ENCODE measurements at regions not wholly inside any gene's neighbourhood (a gene's known extent, or its start where the extent isn't known, plus 50 kb on each side); places are given as distances from the start of the nearest gene placed in this dataset.

DNA sequence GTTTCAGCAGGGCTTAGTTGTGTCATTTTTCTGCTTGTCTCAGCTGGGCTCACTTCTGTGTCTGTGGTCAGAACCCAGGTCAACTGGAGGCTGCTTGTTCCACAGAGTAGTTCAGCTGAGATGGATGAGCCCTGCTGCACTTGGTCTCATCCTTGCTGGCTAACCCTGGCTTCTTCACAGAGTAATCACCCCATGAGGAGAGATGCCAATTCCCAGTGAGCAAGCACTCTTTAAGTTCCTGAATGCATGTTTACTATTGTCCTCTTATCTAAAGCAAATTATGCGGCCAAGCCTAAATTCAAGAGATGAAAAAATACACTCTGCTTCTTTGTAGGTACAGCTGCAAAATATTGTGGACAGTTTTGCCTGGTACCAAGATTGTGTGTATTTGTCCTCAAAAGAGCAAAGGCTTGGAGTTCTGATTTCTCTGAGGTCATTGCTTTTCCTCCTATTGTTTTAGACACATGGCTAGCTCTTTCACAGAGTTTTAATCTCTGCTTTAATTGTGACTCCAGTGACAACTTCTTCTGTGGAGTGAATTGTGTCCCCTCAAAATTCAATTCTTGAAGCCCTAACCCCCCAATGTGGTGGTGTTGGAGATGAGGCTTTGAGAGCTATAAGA lies 236.6 kb upstream of the ANKRD50 start (continued):
- TF ChIP-seq, protein P1, sequence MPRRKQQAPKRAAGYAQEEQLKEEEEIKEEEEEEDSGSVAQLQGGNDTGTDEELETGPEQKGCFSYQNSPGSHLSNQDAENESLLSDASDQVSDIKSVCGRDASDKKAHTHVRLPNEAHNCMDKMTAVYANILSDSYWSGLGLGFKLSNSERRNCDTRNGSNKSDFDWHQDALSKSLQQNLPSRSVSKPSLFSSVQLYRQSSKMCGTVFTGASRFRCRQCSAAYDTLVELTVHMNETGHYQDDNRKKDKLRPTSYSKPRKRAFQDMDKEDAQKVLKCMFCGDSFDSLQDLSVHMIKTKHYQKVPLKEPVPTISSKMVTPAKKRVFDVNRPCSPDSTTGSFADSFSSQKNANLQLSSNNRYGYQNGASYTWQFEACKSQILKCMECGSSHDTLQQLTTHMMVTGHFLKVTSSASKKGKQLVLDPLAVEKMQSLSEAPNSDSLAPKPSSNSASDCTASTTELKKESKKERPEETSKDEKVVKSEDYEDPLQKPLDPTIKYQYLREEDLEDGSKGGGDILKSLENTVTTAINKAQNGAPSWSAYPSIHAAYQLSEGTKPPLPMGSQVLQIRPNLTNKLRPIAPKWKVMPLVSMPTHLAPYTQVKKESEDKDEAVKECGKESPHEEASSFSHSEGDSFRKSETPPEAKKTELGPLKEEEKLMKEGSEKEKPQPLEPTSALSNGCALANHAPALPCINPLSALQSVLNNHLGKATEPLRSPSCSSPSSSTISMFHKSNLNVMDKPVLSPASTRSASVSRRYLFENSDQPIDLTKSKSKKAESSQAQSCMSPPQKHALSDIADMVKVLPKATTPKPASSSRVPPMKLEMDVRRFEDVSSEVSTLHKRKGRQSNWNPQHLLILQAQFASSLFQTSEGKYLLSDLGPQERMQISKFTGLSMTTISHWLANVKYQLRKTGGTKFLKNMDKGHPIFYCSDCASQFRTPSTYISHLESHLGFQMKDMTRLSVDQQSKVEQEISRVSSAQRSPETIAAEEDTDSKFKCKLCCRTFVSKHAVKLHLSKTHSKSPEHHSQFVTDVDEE (CRISPR knock-in tag; IDR thresholded peaks at IDR 0.05) = no peak
- TF ChIP-seq CSDC2 (CRISPR knock-in tag; IDR thresholded peaks at IDR 0.05) (no peak), RARB (CRISPR knock-in tag; IDR thresholded peaks at IDR 0.05) (no peak), BACH2 (CRISPR knock-in tag; IDR thresholded peaks at IDR 0.05; ENCODE audit: borderline replicate concordance) (no peak), GLIS3 (CRISPR knock-in tag; IDR thresholded peaks at IDR 0.05) (no peak), ZNF70 (CRISPR knock-in tag; IDR thresholded peaks at IDR 0.05) (no peak), ZNF8 (CRISPR knock-in tag; IDR thresholded peaks at IDR 0.05) (no peak)
- TF ChIP-seq, protein P2, sequence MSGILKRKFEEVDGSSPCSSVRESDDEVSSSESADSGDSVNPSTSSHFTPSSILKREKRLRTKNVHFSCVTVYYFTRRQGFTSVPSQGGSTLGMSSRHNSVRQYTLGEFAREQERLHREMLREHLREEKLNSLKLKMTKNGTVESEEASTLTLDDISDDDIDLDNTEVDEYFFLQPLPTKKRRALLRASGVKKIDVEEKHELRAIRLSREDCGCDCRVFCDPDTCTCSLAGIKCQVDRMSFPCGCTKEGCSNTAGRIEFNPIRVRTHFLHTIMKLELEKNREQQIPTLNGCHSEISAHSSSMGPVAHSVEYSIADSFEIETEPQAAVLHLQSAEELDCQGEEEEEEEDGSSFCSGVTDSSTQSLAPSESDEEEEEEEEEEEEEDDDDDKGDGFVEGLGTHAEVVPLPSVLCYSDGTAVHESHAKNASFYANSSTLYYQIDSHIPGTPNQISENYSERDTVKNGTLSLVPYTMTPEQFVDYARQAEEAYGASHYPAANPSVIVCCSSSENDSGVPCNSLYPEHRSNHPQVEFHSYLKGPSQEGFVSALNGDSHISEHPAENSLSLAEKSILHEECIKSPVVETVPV (CRISPR knock-in tag; IDR thresholded peaks at IDR 0.05) = no peak

DNA sequence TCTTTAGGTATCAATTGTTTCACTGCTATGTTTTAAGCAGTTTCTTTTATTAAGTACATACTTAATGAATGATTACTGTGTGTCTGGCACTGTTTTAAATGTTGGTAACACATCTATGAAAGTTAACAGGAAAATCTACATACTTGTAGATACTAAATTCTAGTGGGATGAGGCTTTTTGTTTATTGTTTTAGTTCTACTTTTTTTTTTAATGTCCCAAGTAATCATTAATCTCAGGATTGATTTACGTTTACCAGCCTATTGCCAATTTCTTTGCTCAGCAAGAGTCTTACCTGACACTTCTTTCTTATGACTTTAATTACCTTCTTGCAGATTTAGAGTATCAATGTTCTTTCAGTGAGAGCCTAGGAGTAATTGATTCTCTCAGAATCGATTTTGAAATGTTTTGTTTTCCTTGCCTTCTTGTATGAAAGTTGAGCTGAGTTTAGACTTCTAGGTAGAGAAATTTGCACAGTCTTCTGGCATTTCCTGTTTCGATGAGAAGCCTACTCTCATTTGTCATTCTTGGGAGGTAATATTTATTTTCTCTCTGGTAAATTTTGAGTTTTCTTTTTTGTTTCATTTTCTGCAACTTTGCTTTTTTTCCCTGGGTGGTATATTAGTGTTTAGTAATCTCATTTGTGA lies 235.2 kb upstream of the ANKRD50 start:
- no peak for TF ChIP-seq ZNF70 (CRISPR knock-in tag; IDR thresholded peaks at IDR 0.05)
- no peak for ATAC-seq

GRCh38 chr4:124946696-124947095 lies 234.2 kb upstream of the ANKRD50 start:
- TF ChIP-seq CSDC2 (CRISPR knock-in tag; IDR thresholded peaks at IDR 0.05) = no peak
- no peak for TF ChIP-seq ARNTL (CRISPR knock-in tag; IDR thresholded peaks at IDR 0.05; ENCODE audit: borderline replicate concordance, low read depth)
- TF ChIP-seq OSR1 (CRISPR knock-in tag; IDR thresholded peaks at IDR 0.05) = no peak
- TF ChIP-seq, protein P3, sequence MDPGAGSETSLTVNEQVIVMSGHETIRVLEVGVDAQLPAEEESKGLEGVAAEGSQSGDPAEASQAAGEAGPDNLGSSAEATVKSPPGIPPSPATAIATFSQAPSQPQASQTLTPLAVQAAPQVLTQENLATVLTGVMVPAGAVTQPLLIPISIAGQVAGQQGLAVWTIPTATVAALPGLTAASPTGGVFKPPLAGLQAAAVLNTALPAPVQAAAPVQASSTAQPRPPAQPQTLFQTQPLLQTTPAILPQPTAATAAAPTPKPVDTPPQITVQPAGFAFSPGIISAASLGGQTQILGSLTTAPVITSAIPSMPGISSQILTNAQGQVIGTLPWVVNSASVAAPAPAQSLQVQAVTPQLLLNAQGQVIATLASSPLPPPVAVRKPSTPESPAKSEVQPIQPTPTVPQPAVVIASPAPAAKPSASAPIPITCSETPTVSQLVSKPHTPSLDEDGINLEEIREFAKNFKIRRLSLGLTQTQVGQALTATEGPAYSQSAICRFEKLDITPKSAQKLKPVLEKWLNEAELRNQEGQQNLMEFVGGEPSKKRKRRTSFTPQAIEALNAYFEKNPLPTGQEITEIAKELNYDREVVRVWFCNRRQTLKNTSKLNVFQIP (CRISPR knock-in tag; IDR thresholded peaks at IDR 0.05; ENCODE audit: borderline replicate concordance, low read depth) = no peak
- TF ChIP-seq ZNF8 (CRISPR knock-in tag; IDR thresholded peaks at IDR 0.05) = no peak
- TF ChIP-seq, protein P2 (CRISPR knock-in tag; IDR thresholded peaks at IDR 0.05) = no peak
- TF ChIP-seq PPARA (CRISPR knock-in tag; IDR thresholded peaks at IDR 0.05; ENCODE audit: borderline replicate concordance) = no peak
- no peak for TF ChIP-seq RARB (CRISPR knock-in tag; IDR thresholded peaks at IDR 0.05)
- TF ChIP-seq, protein P4, sequence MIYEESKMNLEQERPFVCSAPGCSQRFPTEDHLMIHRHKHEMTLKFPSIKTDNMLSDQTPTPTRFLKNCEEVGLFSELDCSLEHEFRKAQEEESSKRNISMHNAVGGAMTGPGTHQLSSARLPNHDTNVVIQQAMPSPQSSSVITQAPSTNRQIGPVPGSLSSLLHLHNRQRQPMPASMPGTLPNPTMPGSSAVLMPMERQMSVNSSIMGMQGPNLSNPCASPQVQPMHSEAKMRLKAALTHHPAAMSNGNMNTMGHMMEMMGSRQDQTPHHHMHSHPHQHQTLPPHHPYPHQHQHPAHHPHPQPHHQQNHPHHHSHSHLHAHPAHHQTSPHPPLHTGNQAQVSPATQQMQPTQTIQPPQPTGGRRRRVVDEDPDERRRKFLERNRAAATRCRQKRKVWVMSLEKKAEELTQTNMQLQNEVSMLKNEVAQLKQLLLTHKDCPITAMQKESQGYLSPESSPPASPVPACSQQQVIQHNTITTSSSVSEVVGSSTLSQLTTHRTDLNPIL (CRISPR knock-in tag; IDR thresholded peaks at IDR 0.05; ENCODE audit: low read depth) = no peak
- TF ChIP-seq, protein P5, sequence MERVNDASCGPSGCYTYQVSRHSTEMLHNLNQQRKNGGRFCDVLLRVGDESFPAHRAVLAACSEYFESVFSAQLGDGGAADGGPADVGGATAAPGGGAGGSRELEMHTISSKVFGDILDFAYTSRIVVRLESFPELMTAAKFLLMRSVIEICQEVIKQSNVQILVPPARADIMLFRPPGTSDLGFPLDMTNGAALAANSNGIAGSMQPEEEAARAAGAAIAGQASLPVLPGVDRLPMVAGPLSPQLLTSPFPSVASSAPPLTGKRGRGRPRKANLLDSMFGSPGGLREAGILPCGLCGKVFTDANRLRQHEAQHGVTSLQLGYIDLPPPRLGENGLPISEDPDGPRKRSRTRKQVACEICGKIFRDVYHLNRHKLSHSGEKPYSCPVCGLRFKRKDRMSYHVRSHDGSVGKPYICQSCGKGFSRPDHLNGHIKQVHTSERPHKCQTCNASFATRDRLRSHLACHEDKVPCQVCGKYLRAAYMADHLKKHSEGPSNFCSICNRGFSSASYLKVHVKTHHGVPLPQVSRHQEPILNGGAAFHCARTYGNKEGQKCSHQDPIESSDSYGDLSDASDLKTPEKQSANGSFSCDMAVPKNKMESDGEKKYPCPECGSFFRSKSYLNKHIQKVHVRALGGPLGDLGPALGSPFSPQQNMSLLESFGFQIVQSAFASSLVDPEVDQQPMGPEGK (CRISPR knock-in tag; IDR thresholded peaks at IDR 0.05; ENCODE audit: borderline replicate concordance) = no peak
- TF ChIP-seq ZC3H10 (CRISPR knock-in tag; IDR thresholded peaks at IDR 0.05) = no peak
- no peak for TF ChIP-seq TOX (CRISPR knock-in tag; IDR thresholded peaks at IDR 0.05; ENCODE audit: borderline replicate concordance)
- no peak for TF ChIP-seq ZFP3 (CRISPR knock-in tag; IDR thresholded peaks at IDR 0.05)
- no peak for ATAC-seq
